ENCODE measurements at regions not wholly inside any gene's neighbourhood (a gene's known extent, or its start where the extent isn't known, plus 50 kb on each side); places are given as distances from the start of the nearest gene placed in this dataset.

GRCh38 chr4:64857815-64858214, 448.6 kb upstream of the TECRL start:
- no peak for TF ChIP-seq CTCF (IDR thresholded peaks at IDR 0.05)
- TF ChIP-seq POLR2AphosphoS5 (IDR thresholded peaks at IDR 0.05) = no peak
